ENCODE measurements at regions not wholly inside any gene's neighbourhood (a gene's known extent, or its start where the extent isn't known, plus 50 kb on each side); places are given as distances from the start of the nearest gene placed in this dataset.
"Not testable (repeated sequence)": the region's sequence is repeated elsewhere in the genome, so short reads cannot be mapped to it uniquely, and the experiment has no call there.

DNA sequence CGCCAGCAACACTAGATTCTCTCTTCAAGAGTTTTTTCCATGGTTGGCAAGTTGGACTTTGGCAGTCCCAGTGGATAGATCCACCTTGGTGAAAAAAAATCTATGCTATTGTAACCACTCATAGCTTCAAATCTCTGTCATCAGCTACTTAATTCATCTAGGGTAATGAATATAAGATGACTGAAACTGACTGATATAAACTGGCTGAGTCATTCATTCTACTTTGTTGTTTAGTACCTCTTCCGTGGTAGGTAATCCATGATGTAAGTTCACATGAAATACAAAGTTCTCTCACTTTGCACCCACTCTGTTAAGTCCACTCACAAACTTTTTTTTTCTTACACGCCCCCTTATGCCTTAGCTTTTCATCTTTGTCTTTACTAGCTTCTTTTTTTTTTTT lies 1381.5 kb downstream of the SLITRK5 start:
- DNase-seq (ENCODE audit: low read depth): no peak

GRCh38 chr13:89053418-89053817 lies 1382.2 kb downstream of the SLITRK5 start:
- no peak for DNase-seq (ENCODE audit: low read depth)

- DNase-seq (ENCODE audit: low read depth): no peak
These were observed 1386.1 kb downstream of the SLITRK5 start for GRCh38 chr13:89057274-89057673.

- DNase-seq (ENCODE audit: low read depth): no peak
These were observed 1386.7 kb downstream of the SLITRK5 start for GRCh38 chr13:89057862-89058261.

GRCh38 chr13:89061821-89062220 lies 1390.7 kb downstream of the SLITRK5 start:
- DNase-seq (ENCODE audit: low read depth): no peak

DNA sequence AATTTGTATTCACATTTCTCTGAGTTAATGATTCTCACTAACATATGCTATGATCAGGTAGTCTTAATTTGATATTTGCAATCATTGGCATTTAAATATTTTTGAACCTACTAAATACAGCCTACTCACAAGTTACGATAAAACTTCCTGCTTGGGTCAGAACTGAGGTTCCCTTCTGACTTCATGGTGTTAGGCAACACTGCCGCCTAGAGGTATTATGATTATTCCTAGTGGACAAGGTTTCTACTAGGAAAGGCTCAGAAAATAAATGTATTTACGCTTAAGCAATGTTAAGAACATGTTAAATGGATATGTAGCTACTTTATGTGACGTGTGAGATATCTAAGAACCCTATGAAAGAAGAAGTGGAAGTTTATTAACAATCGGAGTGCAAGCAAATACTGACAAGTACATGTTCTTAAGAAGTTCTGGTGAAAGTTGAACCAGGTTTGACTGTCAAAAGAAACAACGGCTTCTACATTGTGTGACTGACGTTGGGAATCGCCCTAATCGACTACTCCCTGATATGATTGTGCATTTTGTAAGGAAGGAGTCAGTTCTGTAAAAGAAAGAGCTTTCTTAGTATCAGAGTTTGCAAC lies 1395.8 kb downstream of the SLITRK5 start:
- no peak for DNase-seq (ENCODE audit: low read depth)

DNA sequence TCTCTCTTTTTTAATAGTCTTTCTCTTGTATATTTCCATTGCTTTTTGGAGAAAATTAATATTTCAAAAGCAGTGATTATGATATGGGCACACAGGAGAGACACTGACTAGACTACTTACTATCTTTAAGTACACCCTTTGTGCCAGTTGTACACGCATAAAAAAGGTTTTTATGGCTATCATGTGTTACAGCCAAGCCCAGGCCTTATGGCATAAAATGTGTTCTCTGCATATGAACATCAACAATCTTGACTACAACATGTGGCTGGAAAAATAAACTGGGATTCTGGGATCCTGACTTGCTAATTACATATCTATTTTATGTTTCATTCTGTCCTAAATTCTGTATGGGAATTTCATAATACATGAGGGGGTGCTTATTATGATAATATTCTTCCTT lies 1401.8 kb downstream of the SLITRK5 start:
- no peak for DNase-seq (ENCODE audit: low read depth)

DNA sequence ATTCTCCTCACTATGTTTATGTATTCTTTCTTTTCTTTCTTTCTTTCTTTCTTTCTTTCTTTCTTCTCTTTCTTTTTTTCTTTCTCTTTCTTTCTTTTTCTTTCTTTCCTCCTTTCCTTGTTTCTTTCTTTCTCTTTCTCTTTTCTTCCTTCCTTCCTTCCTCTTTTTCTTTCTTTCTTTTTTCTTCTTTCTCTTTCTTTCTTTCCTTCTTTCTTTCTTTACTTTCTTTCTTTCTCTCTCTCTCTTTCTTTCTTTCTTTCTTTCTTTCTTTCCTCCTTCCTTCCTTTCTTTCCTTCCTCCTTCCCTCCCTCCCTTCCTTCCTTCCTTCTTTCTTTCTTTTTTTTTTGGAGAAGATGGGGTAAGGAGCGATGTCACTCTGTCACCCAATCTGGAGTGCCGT lies 1405.5 kb downstream of the SLITRK5 start:
- DNase-seq (ENCODE audit: low read depth): no peak

DNA sequence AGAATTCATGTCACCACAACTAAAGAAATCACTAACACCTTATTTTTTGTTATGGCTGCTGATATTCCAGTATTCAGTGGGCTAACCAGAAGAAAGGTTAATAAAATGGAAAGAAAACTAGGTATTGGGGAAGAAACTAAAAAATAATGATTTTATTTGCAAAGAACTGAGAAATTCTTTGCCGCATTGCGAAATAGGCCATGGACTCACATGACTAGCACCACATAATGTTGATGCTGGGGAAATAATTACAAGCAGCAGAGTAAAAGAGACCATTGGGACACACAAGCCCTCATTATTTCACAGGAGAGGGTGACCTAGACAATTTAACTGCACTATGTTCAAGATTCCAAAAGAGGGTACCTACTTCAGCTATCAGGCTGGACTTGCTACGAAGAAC lies 1411.5 kb downstream of the SLITRK5 start:
- DNase-seq (ENCODE audit: low read depth): no peak

DNA sequence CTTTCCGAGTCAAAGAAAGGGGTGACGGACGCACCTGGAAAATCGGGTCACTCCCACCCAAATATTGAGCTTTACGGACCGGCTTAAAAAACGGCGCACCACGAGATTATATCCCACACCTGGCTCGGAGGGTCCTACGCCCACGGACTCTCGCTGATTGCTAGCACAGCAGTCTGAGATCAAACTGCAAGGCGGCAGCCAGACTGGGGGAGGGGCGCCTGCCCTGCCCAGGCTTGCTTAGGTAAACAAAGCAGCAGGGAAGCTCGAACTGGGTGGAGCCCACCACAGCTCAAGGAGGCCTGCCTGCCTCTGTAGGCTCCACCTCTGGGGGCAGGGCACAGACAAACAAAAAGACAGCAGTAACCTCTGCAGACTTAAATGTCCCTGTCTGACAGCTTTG lies 1416.9 kb downstream of the SLITRK5 start:
- not testable (repeated sequence) for DNase-seq (ENCODE audit: low read depth)

DNA sequence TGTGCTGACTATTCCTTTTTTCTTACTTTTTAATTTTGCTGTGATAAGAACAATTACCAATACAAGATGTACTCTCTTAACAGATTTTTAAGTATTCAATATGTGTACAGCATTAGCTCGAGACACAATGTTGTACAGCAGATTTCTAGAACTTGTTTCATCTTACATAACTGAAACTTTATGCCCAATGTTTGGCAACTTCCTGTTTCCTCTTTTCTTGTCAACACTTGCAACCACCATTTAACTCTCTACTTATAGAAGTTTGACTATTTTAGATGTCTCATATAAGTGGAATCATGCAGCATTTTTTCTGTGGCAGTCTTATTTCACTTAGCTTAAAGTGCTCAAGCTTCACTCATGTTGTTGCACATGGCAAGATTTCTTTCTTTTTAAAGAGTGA lies 1426.8 kb downstream of the SLITRK5 start:
- no peak for DNase-seq (ENCODE audit: low read depth)

GRCh38 chr13:89113744-89114143 lies 1442.6 kb downstream of the SLITRK5 start:
- DNase-seq (ENCODE audit: low read depth): no peak

DNA sequence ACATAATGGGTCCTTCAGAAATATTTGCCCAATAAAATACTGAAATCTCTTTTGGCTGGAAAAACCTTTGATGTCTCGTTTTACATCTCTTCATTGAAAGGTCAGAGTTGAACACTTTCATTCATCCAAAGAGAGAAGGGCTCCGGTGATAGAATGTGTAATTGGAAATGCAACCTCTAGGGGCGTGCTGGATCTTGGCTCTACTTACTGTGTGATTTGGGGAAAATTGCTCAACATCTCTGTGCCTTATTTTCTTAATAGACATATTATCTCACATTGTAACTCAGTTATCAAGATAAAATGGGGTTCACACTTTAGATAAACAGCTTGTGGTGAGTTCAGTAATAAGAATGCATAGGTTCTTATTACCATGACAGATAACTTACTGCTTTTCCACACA lies 1444.1 kb downstream of the SLITRK5 start:
- no peak for DNase-seq (ENCODE audit: low read depth)

DNA sequence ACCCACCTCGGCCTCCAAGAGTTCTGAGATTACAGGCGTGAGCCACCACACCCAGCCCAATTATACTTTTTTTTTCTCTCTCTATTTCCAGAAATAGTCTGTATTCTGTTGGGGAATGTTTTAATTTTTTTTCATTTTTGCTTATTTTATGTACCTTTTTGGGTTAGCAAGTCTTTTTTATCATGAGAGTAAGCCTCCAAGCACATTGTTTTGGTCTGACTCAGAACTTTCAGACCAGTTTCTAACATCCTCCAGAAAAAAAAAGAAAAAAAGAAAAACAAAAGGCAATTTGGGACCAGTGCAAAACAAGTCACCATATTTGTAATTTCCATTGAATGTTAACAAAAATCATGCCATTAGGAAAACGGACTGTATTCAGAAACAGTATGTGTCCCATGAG lies 1465.5 kb downstream of the SLITRK5 start:
- DNase-seq (ENCODE audit: low read depth): no peak

GRCh38 chr13:89150362-89150761 lies 1479.2 kb downstream of the SLITRK5 start:
- DNase-seq (ENCODE audit: low read depth): no peak

- DNase-seq (ENCODE audit: low read depth): no peak
These were observed 1482.8 kb downstream of the SLITRK5 start for GRCh38 chr13:89153941-89154340.

DNA sequence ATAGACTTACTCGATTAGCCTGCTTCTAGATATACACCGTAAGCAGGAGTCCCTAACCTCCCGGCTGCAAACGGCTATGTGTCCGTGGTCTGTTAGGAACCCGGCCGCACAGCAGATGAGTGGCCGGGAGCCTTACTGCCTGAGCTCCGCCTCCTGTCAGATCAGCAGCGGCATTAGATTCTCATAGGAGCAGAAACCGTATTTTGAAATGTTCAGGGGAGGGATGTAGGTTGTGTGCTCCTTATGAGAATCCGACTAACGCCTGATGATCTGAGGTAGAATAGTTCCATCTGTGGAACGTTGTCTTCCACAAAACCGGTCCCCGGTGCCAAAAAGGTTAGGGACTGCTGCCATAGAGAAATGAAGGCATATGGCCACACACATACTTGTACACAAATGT lies 1491.9 kb downstream of the SLITRK5 start:
- no peak for DNase-seq (ENCODE audit: low read depth)

DNA sequence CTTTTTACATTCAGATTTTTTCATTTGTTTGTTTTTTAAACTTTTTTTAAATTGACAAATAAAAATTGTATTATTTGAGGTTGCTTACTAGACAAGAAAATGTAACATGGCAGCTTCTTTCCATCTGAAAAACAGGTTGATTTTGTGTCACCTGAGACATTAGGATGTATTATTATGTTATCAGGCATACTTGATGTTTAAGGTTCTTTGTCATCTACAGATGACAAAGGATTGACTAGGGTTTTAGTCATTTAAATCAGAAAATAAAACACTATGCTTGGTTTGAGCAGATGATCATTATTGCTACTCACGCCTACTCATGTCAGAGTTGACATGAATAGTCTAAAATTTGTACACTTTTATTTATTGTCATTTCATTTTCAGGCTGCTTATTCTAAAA lies 1494.5 kb downstream of the SLITRK5 start:
- no peak for DNase-seq (ENCODE audit: low read depth)

- DNase-seq (ENCODE audit: low read depth): no peak
These were observed 1498.8 kb downstream of the SLITRK5 start for GRCh38 chr13:89169951-89170350.

DNA sequence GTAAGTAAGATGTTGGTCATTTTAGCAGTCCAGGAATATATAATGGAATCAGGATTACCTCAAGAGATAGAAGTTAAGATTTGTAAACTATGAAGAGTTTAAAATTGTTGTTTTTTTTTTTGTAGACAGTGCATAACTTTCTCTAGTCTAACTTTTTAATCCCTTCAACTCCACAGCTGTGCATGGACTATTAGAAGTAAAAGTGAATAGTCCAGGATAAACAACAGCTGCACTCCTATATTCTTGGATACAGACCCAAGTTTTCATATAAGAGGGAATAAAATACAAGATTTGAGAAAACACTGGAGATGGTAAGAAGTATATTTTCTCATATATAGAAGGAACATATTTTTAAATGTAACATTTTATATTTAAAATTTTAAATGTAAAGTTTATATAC lies 1509.9 kb downstream of the SLITRK5 start:
- no peak for DNase-seq (ENCODE audit: low read depth)

DNA sequence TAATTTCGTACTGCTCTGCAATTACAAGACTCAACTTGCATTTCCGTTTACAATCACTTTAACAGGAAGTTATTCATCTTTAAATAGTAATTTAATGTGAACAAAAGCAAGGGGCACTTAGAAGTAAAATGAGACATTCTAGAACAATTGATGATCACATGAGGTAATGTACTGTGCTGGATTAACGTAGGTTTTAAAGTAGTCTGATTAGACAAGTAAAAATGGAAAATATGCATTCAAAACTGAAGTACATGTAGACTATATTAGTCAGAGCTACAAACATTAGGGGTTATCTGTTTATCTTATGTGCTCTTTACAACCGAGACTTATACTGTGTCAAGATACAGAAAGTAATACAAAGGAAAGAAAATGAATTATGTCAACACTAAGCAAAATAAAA lies 1528.0 kb downstream of the SLITRK5 start:
- DNase-seq (ENCODE audit: low read depth): no peak

- DNase-seq (ENCODE audit: low read depth): no peak
These were observed 1533.3 kb downstream of the SLITRK5 start for GRCh38 chr13:89204435-89204834.

- DNase-seq (ENCODE audit: low read depth): no peak
These were observed 1534.8 kb downstream of the SLITRK5 start for GRCh38 chr13:89205856-89206520.

DNA sequence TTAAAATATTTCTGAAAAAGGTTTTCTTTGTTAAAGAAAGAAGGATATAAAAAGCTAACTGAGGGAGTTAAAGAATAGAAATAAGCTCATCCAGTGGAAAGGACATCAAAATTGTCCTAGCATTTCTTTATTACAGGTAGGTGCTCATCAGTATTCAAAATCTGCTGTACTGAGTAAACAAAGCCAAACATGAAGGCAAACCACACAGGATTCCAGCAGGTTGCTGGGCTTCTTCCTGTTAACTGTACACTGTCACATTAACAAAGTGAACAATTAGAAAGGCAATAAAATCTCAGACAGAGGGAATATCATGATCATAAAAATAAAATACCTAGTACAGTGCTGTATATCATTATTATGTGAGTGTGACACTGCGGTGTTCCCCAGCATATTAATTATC lies 1541.0 kb downstream of the SLITRK5 start:
- DNase-seq (ENCODE audit: low read depth): no peak

All from activated T-helper 1 cell treated with Interleukin-2 at 50 U/mL for 16 hours (primary cell).